Fibroblast of gingiva (primary cell): ENCODE measurements at regions not wholly inside any gene's neighbourhood (a gene's known extent, or its start where the extent isn't known, plus 50 kb on each side); places are given as distances from the start of the nearest gene placed in this dataset.

ENCODE experiments used
- DNase-seq: peaks from one replicate; pipeline ENCODE4 v3.0.0-alpha.2; 2011; ENCODE audit warnings: low read depth

- DNase-seq, result no peak
Observed at GRCh38 chr2:12113412-12113811, 367.0 kb downstream of the LPIN1 start.

GRCh38 chr2:12114816-12115215 is 368.4 kb downstream of the LPIN1 start:
- DNase-seq, result no peak

- DNase-seq, result no peak
Observed at GRCh38 chr2:12116228-12116750, 369.9 kb downstream of the LPIN1 start.

- DNase-seq, result no peak
Observed at GRCh38 chr2:12119841-12120240, 373.4 kb downstream of the LPIN1 start.

- DNase-seq, result peak; percentile 97
Observed at GRCh38 chr2:12120281-12121150, 374.1 kb downstream of the LPIN1 start.

- no peak for DNase-seq
Observed at GRCh38 chr2:12124790-12125189, 378.4 kb downstream of the LPIN1 start.

- DNase-seq, result no peak
Observed at GRCh38 chr2:12126318-12126717, 379.9 kb downstream of the LPIN1 start.

GRCh38 chr2:12127638-12128037 is 381.2 kb downstream of the LPIN1 start:
- DNase-seq, result no peak

- DNase-seq, result peak; percentile 47
Observed at GRCh38 chr2:12131975-12132374, 385.5 kb downstream of the LPIN1 start.

- DNase-seq, result no peak
Observed at GRCh38 chr2:12141618-12142258, 395.3 kb downstream of the LPIN1 start.

GRCh38 chr2:12151716-12152115 is 405.3 kb downstream of the LPIN1 start:
- no peak for DNase-seq

GRCh38 chr2:12152888-12153287 is 406.5 kb downstream of the LPIN1 start:
- DNase-seq, result no peak

GRCh38 chr2:12155303-12156051 is 409.0 kb downstream of the LPIN1 start:
- peak; percentile 92 for DNase-seq

- DNase-seq, result no peak
Observed at GRCh38 chr2:12156349-12156748, 409.9 kb downstream of the LPIN1 start.

GRCh38 chr2:12161085-12161484 is 414.7 kb downstream of the LPIN1 start:
- DNase-seq, result no peak

GRCh38 chr2:12162269-12163247 is 416.1 kb downstream of the LPIN1 start:
- DNase-seq, result no peak

GRCh38 chr2:12163866-12164265 is 417.4 kb downstream of the LPIN1 start:
- no peak for DNase-seq

GRCh38 chr2:12164689-12165088 is 418.3 kb downstream of the LPIN1 start:
- no peak for DNase-seq

GRCh38 chr2:12167525-12168317 is 421.3 kb downstream of the LPIN1 start:
- no peak for DNase-seq

- DNase-seq, result no peak
Observed at GRCh38 chr2:12168354-12168753, 421.9 kb downstream of the LPIN1 start.
